HepG2 (cell line): ENCODE measurements at regions not wholly inside any gene's neighbourhood (a gene's known extent, or its start where the extent isn't known, plus 50 kb on each side); places are given as distances from the start of the nearest gene placed in this dataset.

Experiments
- TF ChIP-seq, protein P1 (sequence below): sonication (generic); formaldehyde crosslinking; IDR thresholded peaks from 2 replicates; pipeline ENCODE4 v1.4.0; 2020; ENCODE audit warnings: missing genetic modification reagents
- TF ChIP-seq, protein P2 (sequence below): sonication (generic); formaldehyde crosslinking; IDR thresholded peaks from 2 replicates; pipeline ENCODE4 v1.5.0; 2020; ENCODE audit warnings: mild to moderate bottlenecking, missing genetic modification reagents, moderate library complexity
- TF ChIP-seq, protein P3 (sequence below), 2 experiments: sonication (generic) in 1 of 2; formaldehyde crosslinking in 1 of 2; IDR thresholded peaks; 2 replicates each; pipeline versions ENCODE4 v1.5.1 to v1.6.1; 2011 to 2020; ENCODE audit warnings: borderline replicate concordance in 1 of 2, low read depth in 1 of 2, low read length in 1 of 2, mild to moderate bottlenecking in 1 of 2, missing genetic modification reagents in 1 of 2, moderate library complexity in 1 of 2

DNA sequence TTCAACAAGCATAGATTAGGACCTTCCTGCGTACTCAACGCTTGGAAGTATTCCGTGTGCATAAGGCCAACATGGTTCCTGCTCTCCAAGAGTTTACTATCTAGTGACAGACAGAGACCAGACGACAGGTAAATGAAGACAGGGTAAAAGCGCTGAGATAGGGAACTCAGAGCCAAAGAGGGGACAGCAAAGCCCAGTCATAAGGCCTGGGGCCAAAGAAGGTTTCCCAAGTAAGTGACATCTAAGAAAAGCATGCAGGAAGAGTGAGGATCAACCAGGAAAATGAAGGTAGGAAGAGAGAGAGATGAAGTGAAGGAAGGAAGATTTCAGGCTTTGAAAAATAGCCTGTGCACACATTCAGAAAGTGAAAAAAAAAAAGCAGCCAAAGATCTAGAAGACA, 76.9 kb upstream of the CDH20 start:
- TF ChIP-seq, protein P1, sequence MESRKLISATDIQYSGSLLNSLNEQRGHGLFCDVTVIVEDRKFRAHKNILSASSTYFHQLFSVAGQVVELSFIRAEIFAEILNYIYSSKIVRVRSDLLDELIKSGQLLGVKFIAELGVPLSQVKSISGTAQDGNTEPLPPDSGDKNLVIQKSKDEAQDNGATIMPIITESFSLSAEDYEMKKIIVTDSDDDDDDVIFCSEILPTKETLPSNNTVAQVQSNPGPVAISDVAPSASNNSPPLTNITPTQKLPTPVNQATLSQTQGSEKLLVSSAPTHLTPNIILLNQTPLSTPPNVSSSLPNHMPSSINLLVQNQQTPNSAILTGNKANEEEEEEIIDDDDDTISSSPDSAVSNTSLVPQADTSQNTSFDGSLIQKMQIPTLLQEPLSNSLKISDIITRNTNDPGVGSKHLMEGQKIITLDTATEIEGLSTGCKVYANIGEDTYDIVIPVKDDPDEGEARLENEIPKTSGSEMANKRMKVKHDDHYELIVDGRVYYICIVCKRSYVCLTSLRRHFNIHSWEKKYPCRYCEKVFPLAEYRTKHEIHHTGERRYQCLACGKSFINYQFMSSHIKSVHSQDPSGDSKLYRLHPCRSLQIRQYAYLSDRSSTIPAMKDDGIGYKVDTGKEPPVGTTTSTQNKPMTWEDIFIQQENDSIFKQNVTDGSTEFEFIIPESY (CRISPR knock-in tag): no peak
- TF ChIP-seq, protein P2, sequence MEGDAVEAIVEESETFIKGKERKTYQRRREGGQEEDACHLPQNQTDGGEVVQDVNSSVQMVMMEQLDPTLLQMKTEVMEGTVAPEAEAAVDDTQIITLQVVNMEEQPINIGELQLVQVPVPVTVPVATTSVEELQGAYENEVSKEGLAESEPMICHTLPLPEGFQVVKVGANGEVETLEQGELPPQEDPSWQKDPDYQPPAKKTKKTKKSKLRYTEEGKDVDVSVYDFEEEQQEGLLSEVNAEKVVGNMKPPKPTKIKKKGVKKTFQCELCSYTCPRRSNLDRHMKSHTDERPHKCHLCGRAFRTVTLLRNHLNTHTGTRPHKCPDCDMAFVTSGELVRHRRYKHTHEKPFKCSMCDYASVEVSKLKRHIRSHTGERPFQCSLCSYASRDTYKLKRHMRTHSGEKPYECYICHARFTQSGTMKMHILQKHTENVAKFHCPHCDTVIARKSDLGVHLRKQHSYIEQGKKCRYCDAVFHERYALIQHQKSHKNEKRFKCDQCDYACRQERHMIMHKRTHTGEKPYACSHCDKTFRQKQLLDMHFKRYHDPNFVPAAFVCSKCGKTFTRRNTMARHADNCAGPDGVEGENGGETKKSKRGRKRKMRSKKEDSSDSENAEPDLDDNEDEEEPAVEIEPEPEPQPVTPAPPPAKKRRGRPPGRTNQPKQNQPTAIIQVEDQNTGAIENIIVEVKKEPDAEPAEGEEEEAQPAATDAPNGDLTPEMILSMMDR (CRISPR knock-in tag): no peak
- TF ChIP-seq, protein P3, sequence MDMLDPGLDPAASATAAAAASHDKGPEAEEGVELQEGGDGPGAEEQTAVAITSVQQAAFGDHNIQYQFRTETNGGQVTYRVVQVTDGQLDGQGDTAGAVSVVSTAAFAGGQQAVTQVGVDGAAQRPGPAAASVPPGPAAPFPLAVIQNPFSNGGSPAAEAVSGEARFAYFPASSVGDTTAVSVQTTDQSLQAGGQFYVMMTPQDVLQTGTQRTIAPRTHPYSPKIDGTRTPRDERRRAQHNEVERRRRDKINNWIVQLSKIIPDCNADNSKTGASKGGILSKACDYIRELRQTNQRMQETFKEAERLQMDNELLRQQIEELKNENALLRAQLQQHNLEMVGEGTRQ (IDR thresholded peaks at IDR 0.05; ENCODE audit: low read depth, low read length): no peak
- TF ChIP-seq, protein P3 (CRISPR knock-in tag; IDR thresholded peaks at IDR 0.05; ENCODE audit: borderline replicate concordance): no peak
